PC-9 (cell line): ENCODE measurements at regions not wholly inside any gene's neighbourhood (a gene's known extent, or its start where the extent isn't known, plus 50 kb on each side); places are given as distances from the start of the nearest gene placed in this dataset.

Source experiments
- BruUV-seq: library from RNA; stranded (reverse); fragments of 400-500 nt; replicated peaks from 2 replicates; lab custom pipeline; 2021; lab: Mats Ljungman, UMichigan
- CTCF ChIA-PET: fragments of 300-600 bp; sonication (Branson Sonifier 250); formaldehyde crosslinking; loops from one replicate; lab custom pipeline; 2022; ENCODE audit warnings: antibody characterized with exemption; lab: Charles Lee
- POLR2A ChIA-PET: fragments of 300-600 bp; sonication (Branson Sonifier 250); formaldehyde crosslinking; loops from one replicate; lab custom pipeline; 2022; ENCODE audit warnings: antibody characterized with exemption; ENCODE audit not compliant: unreplicated experiment; lab: Charles Lee
- DNase-seq, 2 experiments: peaks; one replicate each; pipeline versions ENCODE4 v3.0.0 to v3.0.0-alpha.2; 2015 to 2022; ENCODE audit warnings: mixed read lengths in 1 of 2
- H2AFZ ChIP-seq: fragments of 200-600 bp; sonication (generic); 2 replicates; pipeline ENCODE4 v1.8.1; 2017; ENCODE audit warnings: antibody characterized with exemption
- H3F3A ChIP-seq: fragments of 200-600 bp; sonication (generic); 2 replicates; pipeline ENCODE4 v1.8.1; 2017; ENCODE audit warnings: antibody characterized with exemption, mild to moderate bottlenecking, low read depth; ENCODE audit not compliant: insufficient read depth
- H3K27ac ChIP-seq: fragments of 200-600 bp; sonication (generic); 2 replicates; pipeline ENCODE4 v1.6.1; 2016; ENCODE audit warnings: mixed run types
- H3K27me3 ChIP-seq: fragments of 200-600 bp; sonication (generic); 2 replicates; pipeline ENCODE4 v1.6.1; 2016; ENCODE audit warnings: low read depth, mixed run types; ENCODE audit not compliant: insufficient read depth
- H3K36me3 ChIP-seq: fragments of 200-600 bp; sonication (generic); 2 replicates; pipeline ENCODE4 v1.6.1; 2016; ENCODE audit warnings: low read depth, mixed run types
- H3K4me1 ChIP-seq: fragments of 200-600 bp; sonication (generic); replicated peaks from 2 replicates; pipeline ENCODE4 v1.6.1; 2016; ENCODE audit warnings: mixed run types; ENCODE audit not compliant: insufficient read depth
- H3K4me2 ChIP-seq: fragments of 200-600 bp; sonication (generic); 2 replicates; pipeline ENCODE4 v1.6.1; 2017; ENCODE audit warnings: mixed run types
- H3K4me3 ChIP-seq: fragments of 200-600 bp; sonication (generic); 2 replicates; pipeline ENCODE4 v1.6.1; 2016; ENCODE audit warnings: mixed run types
- H3K79me2 ChIP-seq: fragments of 200-600 bp; sonication (generic); 2 replicates; pipeline ENCODE4 v1.6.1; 2017; ENCODE audit warnings: low read depth, mixed run types
- H3K9me2 ChIP-seq: fragments of 200-600 bp; sonication (generic); 2 replicates; pipeline ENCODE4 v1.8.1; 2017; ENCODE audit warnings: mild to moderate bottlenecking; ENCODE audit not compliant: insufficient read depth
- H3K9me3 ChIP-seq: fragments of 200-600 bp; sonication (generic); 2 replicates; pipeline ENCODE4 v1.8.1; 2016; ENCODE audit warnings: low read depth; ENCODE audit not compliant: insufficient read depth
- H4K20me1 ChIP-seq: fragments of 200-600 bp; sonication (generic); 2 replicates; pipeline ENCODE4 v1.8.1; 2017; ENCODE audit not compliant: insufficient read depth
- EZH2 ChIP-seq: fragments of 200-600 bp; sonication (generic); IDR thresholded peaks from 2 replicates; pipeline ENCODE4 v1.8.0; 2017; ENCODE audit warnings: antibody characterized with exemption, low read depth
- intact Hi-C: fragments of 100-400 bp; cut with micrococcal nuclease; formaldehyde crosslinking; loops from one replicate; pipeline ENCODE4 v1.10.0; 2022; ENCODE audit not compliant: unreplicated experiment
- TF ChIP-seq, protein P1 (sequence below): fragments of 200-600 bp; sonication (generic); conservative IDR thresholded peaks from 2 replicates; pipeline ENCODE4 v1.6.1; 2017; ENCODE audit warnings: mixed run types, antibody characterized with exemption, mild to moderate bottlenecking, moderate library complexity

DNA sequence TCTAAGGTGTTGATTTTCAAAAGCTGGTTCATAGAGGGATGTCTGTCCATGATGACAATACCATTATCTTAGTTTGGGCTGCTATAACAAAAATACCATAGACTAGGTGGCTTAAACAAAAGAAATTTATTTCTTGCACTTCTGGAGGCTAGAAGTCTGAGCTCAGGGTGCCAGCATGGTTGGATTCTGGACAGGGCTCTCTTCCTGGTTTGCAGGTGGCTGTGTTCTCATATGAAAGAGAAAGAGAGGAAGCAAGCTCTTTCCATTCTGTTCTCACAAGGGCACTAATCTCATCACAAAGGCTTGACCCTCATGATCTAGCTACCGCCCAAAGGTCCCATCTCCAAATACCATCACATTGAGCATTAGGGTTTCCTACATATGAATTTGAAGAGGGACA, 144.5 kb upstream of the SLC24A3 start:
- H3K27me3 ChIP-seq, result no peaks in the 10 kb centered on the region
- CTCF ChIA-PET, result no interaction called here
- H3K4me2 ChIP-seq, result no peak overlapping the region
- H3K36me3 ChIP-seq, result no peaks in the 10 kb centered on the region
- BruUV-seq, result no TSS peak
- no peak for TF ChIP-seq EZH2
- TF ChIP-seq, protein P1, sequence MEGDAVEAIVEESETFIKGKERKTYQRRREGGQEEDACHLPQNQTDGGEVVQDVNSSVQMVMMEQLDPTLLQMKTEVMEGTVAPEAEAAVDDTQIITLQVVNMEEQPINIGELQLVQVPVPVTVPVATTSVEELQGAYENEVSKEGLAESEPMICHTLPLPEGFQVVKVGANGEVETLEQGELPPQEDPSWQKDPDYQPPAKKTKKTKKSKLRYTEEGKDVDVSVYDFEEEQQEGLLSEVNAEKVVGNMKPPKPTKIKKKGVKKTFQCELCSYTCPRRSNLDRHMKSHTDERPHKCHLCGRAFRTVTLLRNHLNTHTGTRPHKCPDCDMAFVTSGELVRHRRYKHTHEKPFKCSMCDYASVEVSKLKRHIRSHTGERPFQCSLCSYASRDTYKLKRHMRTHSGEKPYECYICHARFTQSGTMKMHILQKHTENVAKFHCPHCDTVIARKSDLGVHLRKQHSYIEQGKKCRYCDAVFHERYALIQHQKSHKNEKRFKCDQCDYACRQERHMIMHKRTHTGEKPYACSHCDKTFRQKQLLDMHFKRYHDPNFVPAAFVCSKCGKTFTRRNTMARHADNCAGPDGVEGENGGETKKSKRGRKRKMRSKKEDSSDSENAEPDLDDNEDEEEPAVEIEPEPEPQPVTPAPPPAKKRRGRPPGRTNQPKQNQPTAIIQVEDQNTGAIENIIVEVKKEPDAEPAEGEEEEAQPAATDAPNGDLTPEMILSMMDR, result no peak
- no peak overlapping the region for H2AFZ ChIP-seq
- peaks cover 5% of the 10 kb centered on the region; the same call in 1 of the 2 replicates for H3K9me3 ChIP-seq
- POLR2A ChIA-PET, result no interaction called here
- H4K20me1 ChIP-seq, result no peaks in the 10 kb centered on the region
- no peak overlapping the region for H3K4me3 ChIP-seq
- no peaks in the 10 kb centered on the region for H3K4me1 ChIP-seq
- intact Hi-C loops, result no loop called here
- no peak overlapping the region for H3K27ac ChIP-seq
- no peak for DNase-seq
- H3K9me2 ChIP-seq, result no peaks in the 10 kb centered on the region
- H3F3A ChIP-seq, result no peaks in the 10 kb centered on the region
- no peaks in the 10 kb centered on the region for H3K79me2 ChIP-seq

DNA sequence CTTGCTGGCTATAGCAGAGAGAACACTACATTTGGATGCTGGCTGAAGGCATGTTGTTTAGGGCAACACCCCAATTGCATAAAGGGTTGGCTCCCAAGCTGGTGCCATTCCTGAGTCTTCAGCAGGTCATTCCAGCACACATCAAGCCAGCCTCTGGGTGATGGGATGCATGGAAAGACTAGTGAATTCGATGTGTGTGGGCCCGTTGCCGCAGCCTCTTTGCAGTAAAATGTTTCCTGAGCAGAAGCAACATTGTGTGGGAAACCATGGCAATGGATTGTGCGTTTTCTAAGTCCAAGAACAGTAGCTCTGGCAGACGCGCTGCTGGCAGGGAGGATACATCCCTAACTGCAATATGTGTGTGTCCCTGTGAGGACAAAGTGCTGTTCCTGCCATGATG, 142.4 kb upstream of the SLC24A3 start:
- CTCF ChIA-PET, result no interaction called here
- TF ChIP-seq, protein P1, result no peak
- no peak for TF ChIP-seq EZH2
- Histone ChIP-seq H3K4me3 (no peak overlapping the region), H3K4me1 (peaks cover 6% of the 10 kb centered on the region), H3K9me2 (no peaks in the 10 kb centered on the region), H3K27ac (no peak overlapping the region), H3K4me2 (no peak overlapping the region), H3K9me3 (no peaks in the 10 kb centered on the region; the same call in 1 of the 2 replicates), H3F3A (no peaks in the 10 kb centered on the region), H3K36me3 (no peaks in the 10 kb centered on the region), H4K20me1 (no peaks in the 10 kb centered on the region), H2AFZ (no peak overlapping the region), H3K79me2 (no peaks in the 10 kb centered on the region), H3K27me3 (no peaks in the 10 kb centered on the region)
- BruUV-seq, result no TSS peak
- intact Hi-C loops, result no loop called here
- DNase-seq, result no peak
- POLR2A ChIA-PET, result no interaction called here

- CTCF ChIA-PET, result no interaction called here
- POLR2A ChIA-PET, result no interaction called here
- no peak for DNase-seq
- Histone ChIP-seq H3K4me1 (peaks cover 14% of the 10 kb centered on the region), H3K27ac (no peak overlapping the region), H3K27me3 (no peaks in the 10 kb centered on the region), H2AFZ (no peak overlapping the region), H3K4me3 (no peak overlapping the region), H3K4me2 (no peak overlapping the region), H3K36me3 (no peaks in the 10 kb centered on the region), H3K9me2 (no peaks in the 10 kb centered on the region), H3K79me2 (no peaks in the 10 kb centered on the region), H3F3A (no peaks in the 10 kb centered on the region), H4K20me1 (no peaks in the 10 kb centered on the region), H3K9me3 (no peaks in the 10 kb centered on the region)
- intact Hi-C loops, result no loop called here
- no peak for TF ChIP-seq EZH2
- TF ChIP-seq, protein P1, result no peak
- BruUV-seq, result no TSS peak
These were observed 141.6 kb upstream of the SLC24A3 start for GRCh38 chr20:19070681-19071445.
